IMR-90 (cell line): ENCODE measurements at regions not wholly inside any gene's neighbourhood (a gene's known extent, or its start where the extent isn't known, plus 50 kb on each side); places are given as distances from the start of the nearest gene placed in this dataset.

Experiments used
- ATAC-seq: fragments of 200-7000 bp; cut with Tn5 transposase; 2 replicates; pipeline ENCODE4 v1.9.1; 2020; ENCODE audit warnings: low read depth, mild to moderate bottlenecking, moderate library complexity
- BruUV-seq: library from RNA; stranded (reverse); fragments of 400-500 nt; replicated peaks from 2 replicates; lab custom pipeline; 2021; lab: Mats Ljungman, UMichigan
- CTCF ChIA-PET: fragments of 300-600 bp; formaldehyde crosslinking; extraction: SDS; loops from one replicate; lab custom pipeline; 2021; ENCODE audit warnings: antibody characterized with exemption; lab: Yijun Ruan, JAX
- POLR2A ChIA-PET: fragments of 300-600 bp; sonication (Branson Sonifier 250); formaldehyde crosslinking; loops from one replicate; lab custom pipeline; 2022; ENCODE audit warnings: antibody characterized with exemption; ENCODE audit not compliant: unreplicated experiment; lab: Charles Lee
- DNase-seq: peaks from one replicate; pipeline ENCODE4 v3.0.0; 2013
- H2AFZ ChIP-seq: replicated peaks from 2 replicates; pipeline ENCODE3; 2013; ENCODE audit warnings: low read length, mild to moderate bottlenecking; ENCODE audit not compliant: poor library complexity
- H2AK5ac ChIP-seq: 2 replicates; pipeline ENCODE4 v1.6.1; 2013; ENCODE audit warnings: low read depth, low read length, inconsistent platforms
- H2AK9ac ChIP-seq: replicated peaks from 2 replicates; pipeline ENCODE3; 2013; ENCODE audit warnings: mild to moderate bottlenecking, low read depth, low read length, moderate library complexity; ENCODE audit not compliant: poor library complexity
- H2BK120ac ChIP-seq: 2 replicates; pipeline ENCODE4 v1.6.1; 2013; ENCODE audit warnings: low read depth, low read length, inconsistent platforms
- H2BK15ac ChIP-seq: 3 replicates; pipeline ENCODE4 v1.6.1; 2013; ENCODE audit warnings: low read depth, low read length, inconsistent platforms
- H2BK20ac ChIP-seq: 2 replicates; pipeline ENCODE4 v1.6.1; 2013; ENCODE audit warnings: low read depth, mild to moderate bottlenecking, inconsistent platforms, low read length, moderate library complexity
- H2BK5ac ChIP-seq: 2 replicates; pipeline ENCODE4 v1.6.1; 2013; ENCODE audit warnings: mild to moderate bottlenecking, low read depth, low read length, inconsistent platforms; ENCODE audit not compliant: poor library complexity, severe bottlenecking
- H3K14ac ChIP-seq: replicated peaks from 2 replicates; pipeline ENCODE4 v1.6.1; 2013; ENCODE audit warnings: low read depth, low read length, inconsistent platforms
- H3K18ac ChIP-seq: 2 replicates; pipeline ENCODE4 v1.6.1; 2013; ENCODE audit warnings: low read depth, low read length, control low read depth
- H3K23ac ChIP-seq: 2 replicates; pipeline ENCODE4 v1.6.1; 2013; ENCODE audit warnings: low read depth, low read length, inconsistent platforms
- H3K27ac ChIP-seq: 2 replicates; pipeline ENCODE4 v1.5.1; 2013; ENCODE audit warnings: mild to moderate bottlenecking, control low read depth, low read length; ENCODE audit not compliant: insufficient read depth
- H3K27me3 ChIP-seq: 2 replicates; pipeline ENCODE4 v1.6.1; 2013; ENCODE audit warnings: low read length; ENCODE audit not compliant: control insufficient read depth, insufficient read depth
- H3K36me3 ChIP-seq: 2 replicates; pipeline ENCODE4 v1.6.1; 2013; ENCODE audit warnings: low read length, mixed read lengths; ENCODE audit not compliant: control insufficient read depth, insufficient read depth
- H3K4ac ChIP-seq: 2 replicates; pipeline ENCODE4 v1.6.1; 2013; ENCODE audit warnings: low read depth, low read length, inconsistent platforms
- H3K4me1 ChIP-seq: 2 replicates; pipeline ENCODE4 v1.6.1; 2013; ENCODE audit warnings: low read length, mixed read lengths; ENCODE audit not compliant: control insufficient read depth, insufficient read depth
- H3K4me2 ChIP-seq: 2 replicates; pipeline ENCODE4 v1.6.1; 2013; ENCODE audit warnings: low read depth, mild to moderate bottlenecking, control low read depth, low read length, moderate library complexity
- H3K4me3 ChIP-seq: 2 replicates; pipeline ENCODE4 v1.5.1; 2013; ENCODE audit warnings: low read depth, mild to moderate bottlenecking, control low read depth, low read length, moderate library complexity; ENCODE audit not compliant: insufficient read depth
- H3K56ac ChIP-seq: 2 replicates; pipeline ENCODE4 v1.6.1; 2013; ENCODE audit warnings: low read length, inconsistent platforms; ENCODE audit not compliant: insufficient read depth; ENCODE audit errors: extremely low read depth
- H3K79me1 ChIP-seq, 2 experiments: 2 replicates each; pipeline ENCODE4 v1.6.1; 2013; ENCODE audit warnings: low read length in 2 of 2, inconsistent platforms in 1 of 2, low read depth in 1 of 2
- H3K9ac ChIP-seq: 2 replicates; pipeline ENCODE4 v1.6.1; 2013; ENCODE audit warnings: low read depth, low read length, control low read depth
- H3K9me1 ChIP-seq: 2 replicates; pipeline ENCODE4 v1.6.1; 2013; ENCODE audit warnings: low read length, inconsistent platforms; ENCODE audit not compliant: insufficient read depth
- H3K9me3 ChIP-seq: 2 replicates; pipeline ENCODE4 v1.6.1; 2013; ENCODE audit warnings: low read length; ENCODE audit not compliant: control insufficient read depth, insufficient read depth
- H4K20me1 ChIP-seq: 2 replicates; pipeline ENCODE4 v1.6.1; 2013; ENCODE audit warnings: low read length, inconsistent platforms; ENCODE audit not compliant: insufficient read depth
- H4K5ac ChIP-seq: 2 replicates; pipeline ENCODE4 v1.6.1; 2013; ENCODE audit warnings: mild to moderate bottlenecking, low read depth, low read length, control low read depth
- H4K8ac ChIP-seq, 2 experiments: 2 replicates each; pipeline ENCODE4 v1.6.1; 2013; ENCODE audit warnings: low read depth in 2 of 2, low read length in 2 of 2, control low read depth in 1 of 2, inconsistent platforms in 1 of 2
- H4K91ac ChIP-seq: 2 replicates; pipeline ENCODE4 v1.6.1; 2013; ENCODE audit warnings: low read depth, low read length, inconsistent platforms; ENCODE audit not compliant: insufficient read depth
- BHLHE40 ChIP-seq: fragments of 150-350 bp; IDR thresholded peaks from 2 replicates; pipeline ENCODE4 v1.6.1; 2016; ENCODE audit warnings: mild to moderate bottlenecking, low read depth, low read length
- CHD1 ChIP-seq: IDR thresholded peaks from 2 replicates; pipeline ENCODE4 v1.6.1; 2012; ENCODE audit warnings: low read depth, low read length, improper control_type of control experiment
- FOS ChIP-seq: fragments of 150-350 bp; IDR thresholded peaks from 2 replicates; pipeline ENCODE4 v1.6.1; 2016; ENCODE audit warnings: low read depth, low read length
- MAZ ChIP-seq: IDR thresholded peaks from 2 replicates; pipeline ENCODE4 v1.6.1; 2012; ENCODE audit warnings: low read depth, mild to moderate bottlenecking, low read length, improper control_type of control experiment, moderate library complexity, borderline replicate concordance
- MXI1 ChIP-seq: IDR thresholded peaks from 2 replicates; pipeline ENCODE4 v1.6.1; 2012; ENCODE audit warnings: low read depth, mild to moderate bottlenecking, low read length, moderate library complexity, borderline replicate concordance
- NFE2L2 ChIP-seq: fragments of 150-350 bp; IDR thresholded peaks from 2 replicates; pipeline ENCODE4 v1.6.1; 2016; ENCODE audit warnings: low read depth, mild to moderate bottlenecking, low read length
- POLR2A ChIP-seq: IDR thresholded peaks from 2 replicates; pipeline ENCODE4 v1.6.1; 2012; ENCODE audit warnings: mild to moderate bottlenecking, low read depth, low read length
- RAD21 ChIP-seq: IDR thresholded peaks from 2 replicates; pipeline ENCODE4 v1.6.1; 2012; ENCODE audit warnings: low read length, improper control_type of control experiment
- RCOR1 ChIP-seq: IDR thresholded peaks from 2 replicates; pipeline ENCODE4 v1.6.1; 2012; ENCODE audit warnings: mild to moderate bottlenecking, low read length, improper control_type of control experiment; ENCODE audit not compliant: insufficient replicate concordance
- RFX5 ChIP-seq: IDR thresholded peaks from 2 replicates; pipeline ENCODE4 v1.8.0; 2012; ENCODE audit warnings: low read depth, mild to moderate bottlenecking, low read length, moderate library complexity
- USF2 ChIP-seq: fragments of 150-350 bp; IDR thresholded peaks from 2 replicates; pipeline ENCODE4 v1.6.1; 2017; ENCODE audit warnings: mild to moderate bottlenecking, antibody characterized with exemption, low read length, low read depth
- WGBS, 2 experiments: methylation state at CpG; one replicate each; pipeline versions ENCODE4 v1.1.5 to v1.1.7; 2013; ENCODE audit warnings: missing lambda C conversion rate in 2 of 2; ENCODE audit not compliant: insufficient read length in 1 of 2; ENCODE audit errors: extremely low coverage in 2 of 2; 5-methylcytosine and 5-hydroxymethylcytosine counted together
- dilution Hi-C: fragments of 300-500 bp; cut with HindIII; formaldehyde crosslinking; loops from one replicate; pipeline ENCODE4 v1.14.3; 2018; ENCODE audit warnings: low sequenced_read_pairs; ENCODE audit not compliant: unreplicated experiment
- in situ Hi-C: fragments of 300-500 bp; cut with MboI; formaldehyde crosslinking; loops from 3 replicates; pipeline ENCODE4 v1.14.3; 2019; ENCODE audit warnings: low sequenced_read_pairs, inconsistent platforms, mixed read lengths
- intact Hi-C: fragments of 100-400 bp; cut with micrococcal nuclease; formaldehyde crosslinking; loops from 2 replicates; pipeline ENCODE4 v1.10.0; 2022

GRCh38 chr13:43965459-43965845 lies 85.7 kb downstream of the LACC1 start:
- POLR2A ChIA-PET: no interaction called here
- dilution Hi-C loops (no loop called here), intact Hi-C loops (no loop called here), in situ Hi-C loops (no loop called here)
- H4K20me1 ChIP-seq: no peaks in the 10 kb centered on the region
- TF ChIP-seq BHLHE40 (no peak), USF2 (no peak), FOS (no peak), NFE2L2 (no peak), RAD21 (no peak), POLR2A (no peak), MAZ (no peak), RFX5 (no peak), RCOR1 (no peak), MXI1 (no peak), CHD1 (no peak)
- CTCF ChIA-PET: no interaction called here
- H3K4me1 ChIP-seq: no peaks in the 10 kb centered on the region
- H3K18ac ChIP-seq: no peak overlapping the region
- DNase-seq: no peak
- H3K14ac ChIP-seq: no peak overlapping the region
- H3K36me3 ChIP-seq: no peaks in the 10 kb centered on the region
- H3K9me3 ChIP-seq: no peaks in the 10 kb centered on the region
- H3K9me1 ChIP-seq: no peaks in the 10 kb centered on the region
- no peak overlapping the region for H2BK5ac ChIP-seq
- H4K91ac ChIP-seq: no peak overlapping the region
- WGBS, 2 experiments: 100% methylated on average over 3 of the region's 8 CpGs; no CpG with 5 or more reads in 1 of the 2 experiments
- no peak overlapping the region for H2BK15ac ChIP-seq
- no peaks in the 10 kb centered on the region for H3K79me1 ChIP-seq
- H3K27me3 ChIP-seq: no peaks in the 10 kb centered on the region; the same call in 1 of the 2 replicates
- no peak overlapping the region for H2AK9ac ChIP-seq
- H3K4me3 ChIP-seq: no peak overlapping the region
- H2AFZ ChIP-seq: no peak overlapping the region
- no peak overlapping the region for H2AK5ac ChIP-seq
- no peak overlapping the region for H3K27ac ChIP-seq
- BruUV-seq: no TSS peak
- H4K5ac ChIP-seq: no peak overlapping the region
- no peak overlapping the region for H3K9ac ChIP-seq
- no peak overlapping the region for H3K56ac ChIP-seq
- H4K8ac ChIP-seq: no peak overlapping the region
- H3K4ac ChIP-seq: no peak overlapping the region
- no peak overlapping the region for H3K23ac ChIP-seq
- H3K4me2 ChIP-seq: no peak overlapping the region
- H2BK120ac ChIP-seq: no peak overlapping the region
- ATAC-seq: no peak
- H2BK20ac ChIP-seq: no peak overlapping the region
